GM12875 (cell line): ENCODE measurements at regions not wholly inside any gene's neighbourhood (a gene's known extent, or its start where the extent isn't known, plus 50 kb on each side); places are given as distances from the start of the nearest gene placed in this dataset.

Source experiments
- H3K4me3 ChIP-seq: one replicate; pipeline ENCODE4 v1.5.1; 2011; ENCODE audit warnings: low read depth, low read length, control low read depth
- TF ChIP-seq, protein P1 (sequence below): IDR thresholded peaks from 2 replicates; pipeline ENCODE4 v1.5.1; 2011; ENCODE audit warnings: low read depth, mild to moderate bottlenecking, control low read depth, inconsistent platforms, low read length, moderate library complexity, borderline replicate concordance; ENCODE audit not compliant: insufficient read depth

DNA sequence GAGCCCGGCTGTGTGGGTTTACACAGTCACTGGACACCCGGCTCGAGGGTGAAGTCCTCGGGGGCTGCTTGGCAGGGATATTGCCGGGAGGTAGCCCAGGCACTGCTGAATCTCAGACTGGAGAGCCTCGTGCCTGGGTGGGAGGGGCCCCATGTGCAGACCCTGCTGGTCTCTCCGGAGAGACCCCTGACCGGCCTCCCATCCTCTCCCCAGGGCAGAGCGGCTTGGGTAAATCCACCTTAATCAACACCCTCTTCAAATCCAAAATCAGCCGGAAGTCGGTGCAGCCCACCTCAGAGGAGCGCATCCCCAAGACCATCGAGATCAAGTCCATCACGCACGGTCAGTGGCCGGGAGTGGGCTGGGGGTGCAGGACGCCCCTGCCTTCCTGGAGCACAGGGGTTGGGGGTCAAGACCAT is 346.5 kb downstream of the SEC14L1 start:
- H3K4me3 ChIP-seq, result no peak overlapping the region
- TF ChIP-seq, protein P1, sequence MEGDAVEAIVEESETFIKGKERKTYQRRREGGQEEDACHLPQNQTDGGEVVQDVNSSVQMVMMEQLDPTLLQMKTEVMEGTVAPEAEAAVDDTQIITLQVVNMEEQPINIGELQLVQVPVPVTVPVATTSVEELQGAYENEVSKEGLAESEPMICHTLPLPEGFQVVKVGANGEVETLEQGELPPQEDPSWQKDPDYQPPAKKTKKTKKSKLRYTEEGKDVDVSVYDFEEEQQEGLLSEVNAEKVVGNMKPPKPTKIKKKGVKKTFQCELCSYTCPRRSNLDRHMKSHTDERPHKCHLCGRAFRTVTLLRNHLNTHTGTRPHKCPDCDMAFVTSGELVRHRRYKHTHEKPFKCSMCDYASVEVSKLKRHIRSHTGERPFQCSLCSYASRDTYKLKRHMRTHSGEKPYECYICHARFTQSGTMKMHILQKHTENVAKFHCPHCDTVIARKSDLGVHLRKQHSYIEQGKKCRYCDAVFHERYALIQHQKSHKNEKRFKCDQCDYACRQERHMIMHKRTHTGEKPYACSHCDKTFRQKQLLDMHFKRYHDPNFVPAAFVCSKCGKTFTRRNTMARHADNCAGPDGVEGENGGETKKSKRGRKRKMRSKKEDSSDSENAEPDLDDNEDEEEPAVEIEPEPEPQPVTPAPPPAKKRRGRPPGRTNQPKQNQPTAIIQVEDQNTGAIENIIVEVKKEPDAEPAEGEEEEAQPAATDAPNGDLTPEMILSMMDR, result no peak

DNA sequence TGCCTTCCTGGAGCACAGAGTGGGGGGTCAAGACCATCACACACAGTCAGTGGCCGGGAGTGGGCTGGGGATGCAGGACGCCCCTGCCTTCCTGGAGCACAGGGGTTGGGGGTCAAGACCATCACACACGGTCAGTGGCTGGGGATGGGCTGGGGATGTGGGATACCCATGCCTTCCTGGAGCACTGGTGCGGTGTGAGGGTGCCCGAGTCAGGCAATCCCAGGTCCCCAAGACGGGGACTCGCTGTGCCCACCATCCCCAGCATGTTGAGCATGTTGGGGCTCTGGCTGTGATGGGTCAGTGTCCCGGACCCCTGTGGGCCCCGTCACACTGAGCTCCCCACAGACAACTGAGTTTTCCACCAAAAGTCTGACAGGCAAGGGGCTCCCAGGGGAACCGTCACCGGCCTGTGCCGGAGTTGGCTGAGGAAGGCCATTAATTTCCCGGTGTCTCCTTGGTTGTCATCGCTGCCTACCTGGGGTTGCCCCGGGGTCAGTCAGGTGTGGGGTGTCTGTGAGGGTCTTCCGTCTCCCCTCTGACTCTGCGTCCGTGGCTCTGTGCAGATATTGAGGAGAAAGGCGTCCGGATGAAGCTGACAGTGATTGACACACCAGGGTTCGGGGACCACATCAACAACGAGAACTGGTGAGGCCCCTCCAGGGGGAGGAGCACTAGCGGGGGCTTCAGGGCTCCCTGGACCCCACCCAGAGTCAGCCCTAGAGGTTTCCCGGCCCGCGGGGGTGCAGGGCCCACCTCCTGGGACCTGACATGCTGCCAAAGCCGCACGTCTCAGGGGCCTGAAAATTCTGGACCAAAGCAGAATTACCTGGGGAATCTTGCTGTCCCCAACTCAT is 347.1 kb downstream of the SEC14L1 start:
- no peak overlapping the region for H3K4me3 ChIP-seq
- TF ChIP-seq, protein P1, result no peak

DNA sequence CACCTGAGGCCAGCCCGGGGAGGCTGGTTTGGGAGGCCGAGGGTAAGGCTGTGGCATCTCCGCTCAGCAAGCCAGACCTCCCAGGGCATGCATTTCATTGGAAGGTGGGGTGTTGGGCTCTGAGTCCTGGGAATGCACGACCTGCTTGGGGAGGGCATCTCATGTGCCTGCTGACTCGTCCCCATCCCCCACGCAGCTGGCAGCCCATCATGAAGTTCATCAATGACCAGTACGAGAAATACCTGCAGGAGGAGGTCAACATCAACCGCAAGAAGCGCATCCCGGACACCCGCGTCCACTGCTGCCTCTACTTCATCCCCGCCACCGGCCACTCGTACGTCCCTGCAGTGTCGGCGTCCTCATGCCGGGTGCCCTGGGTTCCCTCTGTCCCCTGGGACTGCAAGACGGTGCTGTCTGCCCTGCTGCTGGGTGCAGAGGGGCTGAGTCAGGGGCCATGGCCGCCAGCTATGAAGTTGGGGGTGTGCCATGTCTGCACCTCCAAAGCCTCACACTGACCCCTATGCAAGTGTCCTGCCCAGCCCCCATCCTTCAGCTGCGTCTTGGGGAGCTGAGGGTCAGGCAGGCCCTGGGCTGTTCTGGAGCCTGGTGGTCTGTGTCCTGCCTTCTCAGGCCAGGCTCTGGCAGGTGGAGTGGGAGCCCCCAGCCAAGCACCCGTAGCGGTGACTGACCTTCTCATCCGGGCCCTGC is 347.9 kb downstream of the SEC14L1 start:
- TF ChIP-seq, protein P1, result no peak
- no peak overlapping the region for H3K4me3 ChIP-seq

DNA sequence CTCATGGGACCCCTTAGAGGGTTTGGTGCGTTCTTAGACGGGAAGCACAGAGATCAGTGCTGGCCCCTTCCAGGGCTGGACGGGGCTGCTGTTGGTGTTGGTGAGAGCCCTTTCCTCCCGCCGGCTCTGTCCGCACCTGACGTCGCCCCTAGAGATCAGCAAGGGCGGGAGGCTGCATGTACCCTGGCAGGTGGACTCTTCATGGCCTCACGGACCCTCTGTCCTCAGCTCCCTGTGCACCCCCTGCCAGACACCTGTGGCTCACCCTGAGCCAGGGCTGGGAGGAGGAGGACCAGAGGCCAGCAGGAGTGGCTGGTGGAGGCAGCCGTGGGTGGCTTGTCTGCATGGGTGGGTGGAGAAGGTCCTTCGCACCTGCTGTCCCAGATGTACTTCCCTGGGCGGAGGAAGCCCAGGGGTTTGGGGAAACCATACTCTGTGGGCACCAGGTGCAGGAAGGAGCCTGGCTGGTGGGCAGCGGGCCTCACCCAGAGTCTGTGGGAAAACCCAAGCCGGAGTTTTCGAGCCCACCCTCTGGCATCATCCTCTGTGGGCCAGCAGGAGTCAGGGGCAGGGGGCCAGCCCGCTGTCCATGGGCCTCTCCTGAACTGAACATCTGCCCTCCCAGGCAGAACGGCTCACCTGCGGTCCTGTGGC is 348.6 kb downstream of the SEC14L1 start:
- no peak overlapping the region for H3K4me3 ChIP-seq
- TF ChIP-seq, protein P1, result no peak

DNA sequence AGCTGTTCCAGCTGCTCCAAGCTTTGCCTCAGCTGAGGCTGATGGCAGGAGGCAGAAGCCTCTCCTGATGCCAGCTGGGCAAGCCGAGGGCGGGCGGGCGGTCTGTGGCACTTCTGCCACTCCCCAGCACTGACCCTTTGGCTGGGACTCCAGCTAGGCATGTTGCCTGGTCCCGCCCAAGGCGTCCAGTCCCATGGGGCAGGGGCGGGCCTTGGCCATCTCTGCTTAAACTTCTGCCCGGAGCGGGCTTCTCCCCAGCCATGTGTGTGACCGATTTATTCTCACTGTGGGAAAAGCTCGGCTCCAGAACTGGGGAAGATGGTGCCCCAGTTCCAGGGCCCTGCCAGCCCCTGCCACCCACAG is 349.1 kb downstream of the SEC14L1 start:
- TF ChIP-seq, protein P1, result no peak
- H3K4me3 ChIP-seq, result no peak overlapping the region

DNA sequence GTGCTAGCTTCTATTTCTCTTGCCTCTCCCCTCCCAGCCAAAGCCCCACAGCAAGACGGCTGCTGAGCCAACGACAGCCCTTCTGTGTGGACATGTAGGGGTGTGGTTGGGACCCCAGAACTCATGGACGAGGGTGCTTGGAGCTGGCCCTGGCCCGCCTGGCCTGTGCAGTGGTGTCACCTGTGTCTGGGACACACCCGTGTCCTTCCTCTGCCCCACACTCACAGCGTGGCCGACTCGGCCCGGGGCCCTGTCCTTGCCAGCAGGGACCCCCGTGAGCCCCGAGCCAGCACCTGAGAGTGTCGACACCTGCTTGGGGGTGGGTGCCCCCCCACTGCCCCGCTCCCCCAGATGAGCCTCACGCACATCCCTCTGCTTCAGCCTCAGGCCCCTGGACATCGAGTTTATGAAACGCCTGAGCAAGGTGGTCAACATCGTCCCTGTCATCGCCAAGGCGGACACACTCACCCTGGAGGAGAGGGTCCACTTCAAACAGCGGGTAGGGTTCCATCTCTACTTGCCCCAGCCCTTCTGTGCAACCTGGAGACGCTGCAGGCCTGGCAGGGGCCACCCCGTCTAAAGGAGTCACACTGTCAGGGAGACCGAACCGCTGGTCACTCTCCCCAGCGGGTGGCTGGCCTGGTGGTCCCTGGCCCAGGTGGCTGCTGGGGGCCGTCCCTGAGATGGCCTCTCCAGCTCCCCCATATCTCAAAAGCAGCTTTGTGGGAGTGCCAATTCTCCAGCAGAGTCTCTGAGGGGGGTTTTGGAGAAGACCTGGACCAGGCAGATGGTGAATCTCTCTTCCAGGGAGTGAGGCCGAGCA is 349.8 kb downstream of the SEC14L1 start:
- TF ChIP-seq, protein P1, result no peak
- H3K4me3 ChIP-seq, result no peak overlapping the region
